ENCODE measurements at regions not wholly inside any gene's neighbourhood (a gene's known extent, or its start where the extent isn't known, plus 50 kb on each side); places are given as distances from the start of the nearest gene placed in this dataset.
"Not testable (repeated sequence)": the region's sequence is repeated elsewhere in the genome, so short reads cannot be mapped to it uniquely, and the experiment has no call there.

DNA sequence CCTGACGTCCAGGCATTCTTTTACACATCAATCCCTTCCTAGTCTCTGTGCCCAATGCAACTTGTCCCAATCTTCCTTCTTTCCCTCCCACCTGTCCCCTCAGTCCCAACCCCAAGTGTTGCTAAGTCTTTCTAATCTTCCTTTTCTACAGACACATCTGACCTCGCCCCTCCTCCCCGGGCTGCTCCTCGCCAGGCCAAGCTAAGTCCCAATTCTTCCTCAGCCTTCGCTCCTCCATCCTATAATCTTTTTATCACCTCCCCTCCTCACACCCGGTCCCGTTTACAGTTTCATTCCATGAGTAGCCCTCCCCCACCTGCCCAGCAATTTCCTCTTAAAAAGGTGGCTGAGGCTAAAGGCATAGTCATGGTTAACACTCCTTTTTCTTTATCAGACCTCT lies 413.3 kb upstream of the ST8SIA4 start:
- not testable (repeated sequence) for H3K9me3 Mint-ChIP-seq; H3K36me3 Mint-ChIP-seq; H3K27me3 Mint-ChIP-seq; DNase-seq (ENCODE audit: low spot score in 2 of 2); ATAC-seq (ENCODE audit: low read depth); H3K4me1 Mint-ChIP-seq; H3K4me3 Mint-ChIP-seq; H3K27ac Mint-ChIP-seq

DNA sequence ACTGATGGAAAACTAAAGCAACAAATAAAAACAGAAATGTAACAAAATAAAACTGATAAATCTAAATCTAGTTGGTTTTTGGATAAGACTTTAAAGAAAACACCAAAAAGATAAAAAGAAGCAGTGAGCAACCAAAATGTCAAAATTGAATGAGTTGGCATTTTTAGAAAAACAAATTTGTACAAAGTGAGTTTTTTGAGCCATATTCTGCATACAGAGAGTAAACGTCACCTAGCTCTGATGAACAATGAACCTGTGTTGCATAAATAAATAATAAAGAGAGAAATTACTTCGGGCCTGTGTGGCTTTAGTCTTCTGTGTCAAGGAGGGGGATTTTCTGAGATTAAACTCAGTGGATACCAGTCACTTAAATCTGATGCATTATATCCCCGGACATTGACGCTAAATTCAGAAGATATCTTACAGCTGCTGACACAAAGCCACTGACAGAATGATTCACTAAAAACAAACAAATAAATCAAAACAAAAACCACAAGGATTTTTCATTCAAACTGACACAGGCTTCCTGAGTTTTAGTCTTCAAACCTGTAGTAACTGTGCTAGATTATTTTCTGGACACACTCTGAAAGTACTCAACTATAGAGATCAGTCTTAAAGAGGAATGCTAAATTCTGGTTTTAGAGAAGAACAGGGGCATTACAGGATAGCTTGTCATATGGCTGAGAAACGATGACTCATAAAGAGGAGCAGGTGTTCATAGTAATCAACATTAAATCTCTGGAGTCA lies 403.5 kb upstream of the ST8SIA4 start:
- Mint-ChIP-seq H3K27me3 (no peaks in the 10 kb centered on the region), H3K36me3 (no peaks in the 10 kb centered on the region)

DNA sequence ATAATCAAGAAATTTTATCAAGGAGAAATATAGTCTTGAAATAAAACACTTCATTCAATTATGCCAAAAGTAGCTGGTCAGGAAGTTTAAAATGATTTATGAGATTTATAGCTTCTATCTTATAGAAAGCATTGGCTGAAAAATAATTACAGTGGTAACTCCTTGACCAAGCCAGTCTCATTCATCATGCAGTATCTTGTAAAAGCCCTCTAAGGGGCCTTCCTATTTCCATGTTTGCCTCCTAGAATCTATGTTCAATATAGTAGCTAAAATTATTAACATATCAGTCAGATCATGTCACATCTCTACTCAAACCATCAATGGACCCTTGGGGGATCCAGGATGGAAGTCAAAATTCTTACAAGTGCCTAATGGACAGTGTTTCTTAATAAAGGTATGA lies 393.4 kb upstream of the ST8SIA4 start:
- Mint-ChIP-seq H3K36me3 (no peaks in the 10 kb centered on the region), H3K27ac (no peak overlapping the region), H3K4me3 (no peak overlapping the region), H3K9me3 (no peaks in the 10 kb centered on the region), H3K4me1 (no peaks in the 10 kb centered on the region), H3K27me3 (peaks cover 1% of the 10 kb centered on the region)
- DNase-seq (ENCODE audit: low spot score in 2 of 2) (no peak), ATAC-seq (ENCODE audit: low read depth) (no peak)

More for the DNA sequence above, 403.5 kb upstream of the ST8SIA4 start:
- Mint-ChIP-seq H3K27ac (no peak overlapping the region), H3K4me3 (no peak overlapping the region), H3K4me1 (no peaks in the 10 kb centered on the region), H3K9me3 (no peaks in the 10 kb centered on the region)
- DNase-seq (ENCODE audit: low spot score in 2 of 2) (no peak), ATAC-seq (ENCODE audit: low read depth) (no peak)

DNA sequence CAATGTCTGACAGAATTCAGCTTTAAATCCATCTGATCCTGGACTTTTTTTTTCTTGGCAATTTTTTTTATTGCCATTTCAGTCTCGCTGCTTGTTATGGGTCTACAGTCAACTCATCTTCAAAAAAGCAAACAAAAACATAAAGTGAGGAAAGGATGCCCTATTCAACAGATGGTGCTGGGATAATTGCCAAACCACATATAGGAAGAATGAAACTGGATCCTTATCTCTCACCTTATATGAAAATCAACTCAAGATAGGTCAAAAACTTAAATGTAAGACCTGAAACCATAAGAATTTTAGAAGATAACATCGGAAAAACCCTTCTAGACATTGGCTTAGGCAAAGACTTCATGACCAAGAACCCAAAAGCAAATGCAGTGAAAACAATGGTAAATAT lies 389.1 kb upstream of the ST8SIA4 start:
- ATAC-seq (ENCODE audit: low read depth) (no peak), DNase-seq (ENCODE audit: low spot score in 2 of 2) (no peak)
- H3K9me3 Mint-ChIP-seq, result no peaks in the 10 kb centered on the region
- H3K27ac Mint-ChIP-seq, result no peak overlapping the region
- H3K36me3 Mint-ChIP-seq, result no peaks in the 10 kb centered on the region
- H3K4me1 Mint-ChIP-seq, result no peaks in the 10 kb centered on the region
- H3K4me3 Mint-ChIP-seq, result no peak overlapping the region
- H3K27me3 Mint-ChIP-seq, result peaks cover 1% of the 10 kb centered on the region

DNA sequence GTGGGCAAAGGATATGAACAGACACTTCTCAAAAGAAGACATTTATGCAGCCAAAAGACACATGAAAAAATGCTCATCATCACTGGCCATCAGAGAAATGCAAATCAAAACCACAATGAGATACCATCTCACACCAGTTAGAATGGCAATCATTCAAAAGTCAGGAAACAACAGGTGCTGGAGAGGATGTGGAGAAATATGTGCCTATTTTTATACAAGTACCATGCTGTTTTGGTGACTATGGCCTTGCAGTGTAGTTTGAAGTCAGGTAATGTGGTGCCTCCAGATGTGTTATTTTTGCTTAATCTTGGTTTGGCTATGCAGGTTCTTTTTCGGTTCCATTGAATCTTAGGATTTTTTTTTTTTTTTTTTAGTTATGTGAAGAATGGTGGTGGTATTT lies 387.7 kb upstream of the ST8SIA4 start:
- not testable (repeated sequence) for H3K4me1 Mint-ChIP-seq; H3K36me3 Mint-ChIP-seq; H3K9me3 Mint-ChIP-seq; ATAC-seq (ENCODE audit: low read depth); DNase-seq (ENCODE audit: low spot score in 2 of 2); H3K27ac Mint-ChIP-seq; H3K27me3 Mint-ChIP-seq; H3K4me3 Mint-ChIP-seq

DNA sequence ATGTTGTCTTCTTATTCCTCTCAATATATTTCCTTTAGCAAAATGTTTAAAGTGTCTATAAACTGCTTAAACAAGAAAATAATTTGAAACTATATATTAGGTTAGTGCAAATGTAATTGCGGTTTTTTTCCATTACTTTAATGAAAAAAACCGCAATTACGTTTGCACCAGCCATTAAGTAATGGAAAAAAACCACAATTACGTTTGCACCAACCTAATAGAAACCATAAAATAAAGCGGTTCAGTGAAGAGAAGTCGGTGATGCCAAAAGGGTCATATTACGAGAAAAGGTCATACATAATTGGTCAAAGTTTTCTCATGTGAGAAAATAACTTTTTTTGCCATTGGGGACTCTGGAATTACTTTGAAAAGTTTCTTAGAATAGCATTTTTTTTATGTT lies 385.6 kb upstream of the ST8SIA4 start:
- DNase-seq (ENCODE audit: low spot score in 2 of 2) (no peak), ATAC-seq (ENCODE audit: low read depth) (no peak)
- Mint-ChIP-seq H3K27me3 (peaks cover 1% of the 10 kb centered on the region), H3K4me3 (no peak overlapping the region), H3K9me3 (no peaks in the 10 kb centered on the region), H3K4me1 (no peaks in the 10 kb centered on the region), H3K27ac (no peak overlapping the region), H3K36me3 (no peaks in the 10 kb centered on the region)

DNA sequence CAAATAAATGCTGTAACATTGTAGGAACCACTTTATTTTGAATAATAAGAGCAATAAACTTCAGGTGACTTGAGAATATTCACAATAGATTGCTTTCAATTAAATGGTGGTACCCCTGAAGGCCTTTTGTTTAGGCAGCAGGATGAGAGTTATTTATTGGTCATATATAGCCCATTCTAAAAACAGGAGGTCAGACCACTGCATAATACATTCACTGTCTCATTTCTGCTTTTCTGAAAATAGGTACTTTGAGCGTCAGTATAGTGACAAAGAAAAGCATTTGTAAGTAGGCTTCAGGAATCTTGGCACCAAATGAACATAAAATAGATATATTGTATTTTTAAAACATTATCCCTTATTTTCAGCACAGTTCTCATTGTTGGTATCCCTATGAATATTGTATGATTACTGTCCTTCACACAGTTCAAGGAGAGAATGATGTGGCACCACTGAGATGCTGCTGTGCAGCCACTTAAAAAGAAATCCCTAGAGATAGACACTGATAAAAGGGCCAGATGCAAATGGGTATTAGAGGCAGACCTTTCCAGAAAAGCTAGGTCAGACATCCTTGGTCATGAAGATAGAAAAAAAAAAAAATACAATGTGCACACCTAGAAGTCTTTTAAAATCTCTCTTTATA lies 381.8 kb upstream of the ST8SIA4 start:
- DNase-seq (ENCODE audit: low spot score in 2 of 2), result no peak
- Mint-ChIP-seq H3K9me3 (no peaks in the 10 kb centered on the region), H3K27ac (no peak overlapping the region), H3K4me3 (no peak overlapping the region), H3K36me3 (no peaks in the 10 kb centered on the region), H3K4me1 (no peaks in the 10 kb centered on the region), H3K27me3 (no peaks in the 10 kb centered on the region)
- no peak for ATAC-seq (ENCODE audit: low read depth)

DNA sequence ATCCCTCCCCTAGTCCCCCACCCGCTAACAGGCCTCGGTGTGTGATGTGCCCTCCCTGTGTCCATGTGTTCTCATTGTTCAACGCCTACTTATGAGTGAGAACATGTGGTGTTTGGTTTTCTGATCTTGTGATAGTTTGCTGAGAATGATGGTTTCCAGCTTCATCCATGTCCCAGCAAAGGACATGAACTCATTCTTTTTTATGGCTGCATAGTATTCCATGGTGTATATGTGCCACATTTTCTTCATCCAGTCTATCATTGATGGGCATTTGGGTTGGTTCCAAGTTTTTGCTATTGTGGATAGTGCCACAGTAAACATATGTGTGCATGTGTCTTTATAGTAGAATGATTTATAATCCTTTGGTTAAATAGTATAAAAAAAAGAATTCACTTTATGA lies 380.9 kb upstream of the ST8SIA4 start:
- not testable (repeated sequence) for ATAC-seq (ENCODE audit: low read depth); H3K27me3 Mint-ChIP-seq; H3K4me3 Mint-ChIP-seq; H3K36me3 Mint-ChIP-seq; H3K27ac Mint-ChIP-seq; DNase-seq (ENCODE audit: low spot score in 2 of 2); H3K4me1 Mint-ChIP-seq; H3K9me3 Mint-ChIP-seq

DNA sequence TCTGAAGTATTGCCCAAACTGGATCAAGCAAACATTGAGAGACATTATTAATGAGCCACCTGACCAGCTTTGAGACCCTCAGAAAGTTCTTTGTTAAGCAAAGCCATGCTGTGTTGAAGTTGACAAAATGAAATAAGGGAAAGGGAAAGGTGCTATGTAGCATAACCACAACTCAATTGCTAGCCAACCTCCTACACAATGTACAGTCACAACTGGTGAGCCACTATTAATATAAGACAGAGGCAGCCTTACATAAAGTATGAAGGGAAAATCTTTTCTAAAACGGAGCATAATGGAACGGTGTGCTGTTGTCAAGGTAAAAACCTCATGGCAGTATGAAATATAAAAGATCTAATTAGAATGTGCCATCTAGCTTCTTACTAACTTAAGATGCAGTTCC lies 375.8 kb upstream of the ST8SIA4 start:
- no peak for DNase-seq (ENCODE audit: low spot score in 2 of 2)
- ATAC-seq (ENCODE audit: low read depth), result no peak
- Mint-ChIP-seq H3K27me3 (no peaks in the 10 kb centered on the region), H3K9me3 (no peaks in the 10 kb centered on the region), H3K27ac (no peak overlapping the region), H3K4me1 (no peaks in the 10 kb centered on the region), H3K36me3 (no peaks in the 10 kb centered on the region), H3K4me3 (no peak overlapping the region)

DNA sequence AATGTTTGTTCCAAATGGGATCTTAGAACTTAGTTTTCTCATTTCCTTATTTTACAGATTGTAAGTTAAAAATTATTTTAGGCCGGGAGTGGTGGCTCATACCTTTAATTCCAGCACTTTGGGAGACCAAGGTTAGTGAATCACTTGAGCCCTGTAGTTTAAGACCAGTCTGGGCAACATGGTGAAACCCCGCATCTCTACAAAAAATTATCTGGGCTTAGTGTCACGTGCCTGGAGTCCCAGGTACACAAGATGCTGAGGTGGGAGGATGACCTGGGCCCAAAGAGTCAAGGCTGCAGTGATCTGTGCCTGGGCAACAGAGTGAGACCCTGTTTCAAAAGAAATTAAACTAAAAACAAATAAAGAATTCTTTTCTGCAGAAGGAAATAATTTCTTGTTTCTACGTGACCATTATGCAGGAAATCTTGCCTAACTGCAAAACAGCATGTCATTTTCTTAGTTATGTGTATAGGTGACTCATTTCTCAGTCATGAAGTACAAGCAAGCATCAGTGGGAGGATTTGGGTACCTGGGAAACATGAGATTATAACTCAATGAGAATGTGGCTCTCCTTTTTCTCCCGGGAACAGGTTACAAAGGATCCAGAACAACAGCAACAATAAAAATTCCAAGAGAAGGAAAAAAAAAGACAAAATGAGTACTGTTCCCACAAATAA lies 375.1 kb upstream of the ST8SIA4 start:
- no peak for DNase-seq (ENCODE audit: low spot score in 2 of 2)
- H3K4me1 Mint-ChIP-seq, result no peaks in the 10 kb centered on the region
- H3K27me3 Mint-ChIP-seq, result no peaks in the 10 kb centered on the region
- no peak overlapping the region for H3K27ac Mint-ChIP-seq
- H3K4me3 Mint-ChIP-seq, result no peak overlapping the region
- H3K36me3 Mint-ChIP-seq, result no peaks in the 10 kb centered on the region
- no peak for ATAC-seq (ENCODE audit: low read depth)
- no peaks in the 10 kb centered on the region for H3K9me3 Mint-ChIP-seq

DNA sequence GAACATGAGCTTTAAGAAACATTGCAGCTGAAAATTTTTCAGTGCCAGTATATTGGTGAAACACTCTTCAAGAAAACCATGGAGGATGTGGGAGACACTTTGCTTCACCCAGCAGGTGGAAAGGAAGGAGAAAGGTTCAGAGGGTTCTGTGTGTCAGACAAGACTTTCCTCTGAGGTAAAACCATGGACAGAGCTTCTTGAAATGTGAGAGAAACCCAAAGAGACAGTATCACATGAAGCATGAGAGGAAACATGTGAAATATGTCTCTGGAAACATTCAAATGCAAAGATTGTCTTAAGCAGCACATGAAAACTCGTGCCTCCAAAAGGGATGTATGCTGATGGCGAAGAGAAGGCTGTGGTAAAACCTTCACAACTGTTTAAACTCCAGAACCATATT lies 368.9 kb upstream of the ST8SIA4 start:
- Mint-ChIP-seq H3K9me3 (no peaks in the 10 kb centered on the region), H3K4me3 (no peak overlapping the region), H3K27me3 (no peaks in the 10 kb centered on the region), H3K36me3 (no peaks in the 10 kb centered on the region), H3K27ac (no peak overlapping the region), H3K4me1 (no peaks in the 10 kb centered on the region)
- no peak for ATAC-seq (ENCODE audit: low read depth)
- DNase-seq (ENCODE audit: low spot score in 2 of 2), result no peak

DNA sequence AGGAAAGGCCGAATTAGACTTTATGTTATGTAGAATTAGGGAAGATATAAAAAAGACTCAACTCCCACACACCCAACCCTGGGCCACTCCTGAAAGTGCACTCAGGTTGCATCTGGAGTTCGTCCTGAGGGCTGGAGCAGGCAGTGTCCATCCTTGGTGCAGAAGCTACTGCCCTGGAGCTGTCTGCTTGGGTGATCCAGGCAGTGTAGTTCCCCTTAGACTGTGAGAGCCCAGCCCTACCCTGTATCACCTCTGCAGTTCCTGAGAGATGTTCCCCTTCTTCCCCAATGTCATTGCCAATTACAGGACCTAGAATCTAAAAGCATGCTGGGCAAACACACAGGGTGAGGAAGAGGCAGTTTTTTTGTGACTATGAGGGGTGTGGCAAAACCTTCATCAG lies 368.3 kb upstream of the ST8SIA4 start:
- H3K9me3 Mint-ChIP-seq, result no peaks in the 10 kb centered on the region
- DNase-seq (ENCODE audit: low spot score in 2 of 2) (no peak), ATAC-seq (ENCODE audit: low read depth) (no peak)
- H3K27me3 Mint-ChIP-seq, result no peaks in the 10 kb centered on the region
- no peak overlapping the region for H3K4me3 Mint-ChIP-seq
- H3K4me1 Mint-ChIP-seq, result no peaks in the 10 kb centered on the region
- H3K27ac Mint-ChIP-seq, result no peak overlapping the region
- no peaks in the 10 kb centered on the region for H3K36me3 Mint-ChIP-seq

DNA sequence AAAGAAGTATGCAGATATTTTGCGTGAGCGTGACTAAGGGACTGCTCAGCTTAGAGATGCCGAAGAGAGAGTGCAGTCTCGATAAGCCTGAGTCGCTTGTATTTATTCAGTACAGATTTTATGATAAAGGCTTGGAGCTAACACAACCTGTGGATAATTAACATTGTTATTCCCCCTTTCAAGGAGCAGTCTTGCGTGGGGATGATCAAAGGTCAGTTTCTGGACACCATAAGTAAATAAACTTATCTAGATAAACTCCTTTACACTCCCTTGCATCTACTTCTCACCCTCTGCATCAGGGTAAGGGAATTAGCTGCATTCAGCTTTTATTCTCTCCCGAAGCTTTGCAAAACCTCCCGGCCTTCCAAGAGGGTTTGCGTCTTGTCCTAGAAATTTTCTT lies 357.8 kb upstream of the ST8SIA4 start:
- Mint-ChIP-seq H3K4me3 (no peak overlapping the region), H3K4me1 (no peaks in the 10 kb centered on the region), H3K27ac (no peak overlapping the region), H3K36me3 (no peaks in the 10 kb centered on the region), H3K27me3 (no peaks in the 10 kb centered on the region), H3K9me3 (peaks cover 4% of the 10 kb centered on the region)
- ATAC-seq (ENCODE audit: low read depth) (no peak), DNase-seq (ENCODE audit: low spot score in 2 of 2) (no peak)

DNA sequence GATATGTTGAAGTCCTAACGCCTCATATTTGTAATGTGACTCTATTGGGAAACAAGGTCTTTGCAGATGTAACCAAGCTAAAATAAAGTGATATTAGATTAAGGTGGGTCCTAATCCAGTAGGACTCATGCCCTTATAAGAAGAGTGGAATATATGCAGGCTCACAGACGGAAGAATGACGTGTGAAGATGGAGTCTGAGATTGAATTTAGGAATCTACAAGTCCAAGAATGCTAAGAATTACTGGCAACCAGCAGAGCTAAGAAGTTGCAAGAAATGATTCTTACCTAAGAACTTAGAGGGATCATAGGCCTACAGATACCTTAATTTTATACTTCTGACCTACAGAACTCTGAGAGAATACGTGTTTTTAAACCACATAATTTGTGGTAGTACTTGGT lies 350.0 kb upstream of the ST8SIA4 start:
- Mint-ChIP-seq H3K36me3 (no peaks in the 10 kb centered on the region), H3K9me3 (no peaks in the 10 kb centered on the region), H3K27me3 (no peaks in the 10 kb centered on the region), H3K4me1 (no peaks in the 10 kb centered on the region), H3K4me3 (no peak overlapping the region), H3K27ac (no peak overlapping the region)
- DNase-seq (ENCODE audit: low spot score in 2 of 2) (no peak), ATAC-seq (ENCODE audit: low read depth) (no peak)

DNA sequence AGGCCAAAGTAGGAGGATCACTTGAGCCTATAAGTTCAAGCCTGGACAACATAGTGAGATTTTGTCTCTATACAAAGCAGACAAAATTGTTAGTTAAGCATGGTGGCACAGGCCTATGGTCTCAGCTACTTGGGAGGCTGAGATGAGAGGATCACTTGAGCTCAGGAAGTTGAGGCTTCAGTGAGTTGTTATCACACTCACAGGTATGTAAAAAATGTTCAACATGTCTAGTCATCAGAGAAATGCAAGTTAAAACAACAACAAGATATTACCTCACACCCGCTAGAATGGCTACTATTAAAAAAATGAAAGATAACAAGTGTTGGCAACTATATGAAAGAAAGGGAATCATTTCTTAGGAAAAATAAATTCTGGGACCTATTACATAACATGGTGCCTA lies 341.5 kb upstream of the ST8SIA4 start:
- Mint-ChIP-seq H3K36me3 (no peaks in the 10 kb centered on the region), H3K27me3 (no peaks in the 10 kb centered on the region), H3K27ac (no peak overlapping the region), H3K4me3 (no peak overlapping the region), H3K4me1 (no peaks in the 10 kb centered on the region), H3K9me3 (peaks cover 2% of the 10 kb centered on the region)
- no peak for DNase-seq (ENCODE audit: low spot score in 2 of 2)
- no peak for ATAC-seq (ENCODE audit: low read depth)

All from memory B cell (primary cell).